PC-9 (cell line): ENCODE measurements at regions not wholly inside any gene's neighbourhood (a gene's known extent, or its start where the extent isn't known, plus 50 kb on each side); places are given as distances from the start of the nearest gene placed in this dataset.

Experiments
- EZH2 ChIP-seq: fragments of 200-600 bp; sonication (generic); IDR thresholded peaks from 2 replicates; pipeline ENCODE4 v1.8.0; 2017; ENCODE audit warnings: antibody characterized with exemption, low read depth
- TF ChIP-seq, protein P1 (sequence below): fragments of 200-600 bp; sonication (generic); conservative IDR thresholded peaks from 2 replicates; pipeline ENCODE4 v1.6.1; 2017; ENCODE audit warnings: mixed run types, antibody characterized with exemption, mild to moderate bottlenecking, moderate library complexity

DNA sequence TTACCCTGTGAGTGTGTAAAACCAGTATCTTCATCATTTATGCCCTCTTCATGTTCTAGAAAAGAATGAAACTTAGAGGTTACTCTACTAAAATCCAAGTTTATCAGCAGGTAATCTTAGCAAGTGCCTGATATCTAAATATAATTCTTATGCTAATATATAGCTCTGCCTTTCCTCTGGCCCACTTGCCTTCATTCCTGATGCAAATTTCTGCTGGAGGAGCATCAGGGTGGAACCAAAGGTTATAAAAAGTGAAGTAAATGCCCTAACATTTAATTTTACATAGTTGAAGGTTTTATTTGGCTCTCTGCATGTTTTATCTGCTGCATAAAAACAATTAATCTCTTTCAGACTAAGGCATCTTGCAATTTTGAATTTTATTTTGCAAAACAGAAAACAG, 936.2 kb downstream of the ROBO2 start:
- TF ChIP-seq, protein P1, sequence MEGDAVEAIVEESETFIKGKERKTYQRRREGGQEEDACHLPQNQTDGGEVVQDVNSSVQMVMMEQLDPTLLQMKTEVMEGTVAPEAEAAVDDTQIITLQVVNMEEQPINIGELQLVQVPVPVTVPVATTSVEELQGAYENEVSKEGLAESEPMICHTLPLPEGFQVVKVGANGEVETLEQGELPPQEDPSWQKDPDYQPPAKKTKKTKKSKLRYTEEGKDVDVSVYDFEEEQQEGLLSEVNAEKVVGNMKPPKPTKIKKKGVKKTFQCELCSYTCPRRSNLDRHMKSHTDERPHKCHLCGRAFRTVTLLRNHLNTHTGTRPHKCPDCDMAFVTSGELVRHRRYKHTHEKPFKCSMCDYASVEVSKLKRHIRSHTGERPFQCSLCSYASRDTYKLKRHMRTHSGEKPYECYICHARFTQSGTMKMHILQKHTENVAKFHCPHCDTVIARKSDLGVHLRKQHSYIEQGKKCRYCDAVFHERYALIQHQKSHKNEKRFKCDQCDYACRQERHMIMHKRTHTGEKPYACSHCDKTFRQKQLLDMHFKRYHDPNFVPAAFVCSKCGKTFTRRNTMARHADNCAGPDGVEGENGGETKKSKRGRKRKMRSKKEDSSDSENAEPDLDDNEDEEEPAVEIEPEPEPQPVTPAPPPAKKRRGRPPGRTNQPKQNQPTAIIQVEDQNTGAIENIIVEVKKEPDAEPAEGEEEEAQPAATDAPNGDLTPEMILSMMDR, result no peak
- no peak for TF ChIP-seq EZH2
